ENCODE measurements at regions not wholly inside any gene's neighbourhood (a gene's known extent, or its start where the extent isn't known, plus 50 kb on each side); places are given as distances from the start of the nearest gene placed in this dataset.

- H4K20me1 ChIP-seq (ENCODE audit: insufficient read depth, poor library complexity, severe bottlenecking): no peaks in the 10 kb centered on the region
- H3K27me3 ChIP-seq: peaks cover 6% of the 10 kb centered on the region
- no peak overlapping the region for H3K4me3 ChIP-seq
- no peak for TF ChIP-seq CTCF (IDR thresholded peaks at IDR 0.05; ENCODE audit: poor library complexity)
- TF ChIP-seq EZH2phosphoT487 (IDR thresholded peaks at IDR 0.05; ENCODE audit: low read depth, severe bottlenecking, unreplicated experiment): no peak
- no peak for TF ChIP-seq EZH2 (IDR thresholded peaks at IDR 0.05; ENCODE audit: borderline replicate concordance)
- H2AFZ ChIP-seq: no peak overlapping the region
- no peaks in the 10 kb centered on the region for H3K9me3 ChIP-seq (ENCODE audit: low read depth)
- no peaks in the 10 kb centered on the region for H3K9me2 ChIP-seq (replicated peaks; ENCODE audit: insufficient read depth)
- 86% methylated on average over 2 of the region's 2 CpGs for WGBS (ENCODE audit: low lambda C conversion rate, missing lambda C conversion rate)
- no peaks in the 10 kb centered on the region for H3K79me2 ChIP-seq
- H3K27ac ChIP-seq: no peak overlapping the region
- peaks cover 7% of the 10 kb centered on the region for H3K4me1 ChIP-seq (ENCODE audit: insufficient read depth)
- H3K4me2 ChIP-seq: no peak overlapping the region
- no peaks in the 10 kb centered on the region for H3K36me3 ChIP-seq (replicated peaks; ENCODE audit: insufficient read depth, low read depth)
- DNase-seq (ENCODE audit: low spot score): no peak
Observed at GRCh38 chr17:14446825-14447224, 145.9 kb downstream of the HS3ST3B1 start.

- no peak overlapping the region for H2AFZ ChIP-seq
- no peaks in the 10 kb centered on the region for H3K79me2 ChIP-seq
- H3K4me2 ChIP-seq: no peak overlapping the region
- H3K9me2 ChIP-seq (replicated peaks; ENCODE audit: insufficient read depth): no peaks in the 10 kb centered on the region
- DNase-seq (ENCODE audit: low spot score): no peak
- no peaks in the 10 kb centered on the region for H4K20me1 ChIP-seq (ENCODE audit: insufficient read depth, poor library complexity, severe bottlenecking)
- H3K4me3 ChIP-seq: no peak overlapping the region
- H3K27me3 ChIP-seq: no peaks in the 10 kb centered on the region
- peaks cover 4% of the 10 kb centered on the region for H3K4me1 ChIP-seq (ENCODE audit: insufficient read depth)
- WGBS (ENCODE audit: low lambda C conversion rate, missing lambda C conversion rate): 100% methylated on average over 3 of the region's 3 CpGs
- TF ChIP-seq CTCF (IDR thresholded peaks at IDR 0.05; ENCODE audit: poor library complexity): no peak
- no peak overlapping the region for H3K27ac ChIP-seq
- H3K36me3 ChIP-seq (replicated peaks; ENCODE audit: insufficient read depth, low read depth): no peaks in the 10 kb centered on the region
- H3K9me3 ChIP-seq (ENCODE audit: low read depth): no peaks in the 10 kb centered on the region
Observed at GRCh38 chr17:14444915-14445314, 144.0 kb downstream of the HS3ST3B1 start.

DNA sequence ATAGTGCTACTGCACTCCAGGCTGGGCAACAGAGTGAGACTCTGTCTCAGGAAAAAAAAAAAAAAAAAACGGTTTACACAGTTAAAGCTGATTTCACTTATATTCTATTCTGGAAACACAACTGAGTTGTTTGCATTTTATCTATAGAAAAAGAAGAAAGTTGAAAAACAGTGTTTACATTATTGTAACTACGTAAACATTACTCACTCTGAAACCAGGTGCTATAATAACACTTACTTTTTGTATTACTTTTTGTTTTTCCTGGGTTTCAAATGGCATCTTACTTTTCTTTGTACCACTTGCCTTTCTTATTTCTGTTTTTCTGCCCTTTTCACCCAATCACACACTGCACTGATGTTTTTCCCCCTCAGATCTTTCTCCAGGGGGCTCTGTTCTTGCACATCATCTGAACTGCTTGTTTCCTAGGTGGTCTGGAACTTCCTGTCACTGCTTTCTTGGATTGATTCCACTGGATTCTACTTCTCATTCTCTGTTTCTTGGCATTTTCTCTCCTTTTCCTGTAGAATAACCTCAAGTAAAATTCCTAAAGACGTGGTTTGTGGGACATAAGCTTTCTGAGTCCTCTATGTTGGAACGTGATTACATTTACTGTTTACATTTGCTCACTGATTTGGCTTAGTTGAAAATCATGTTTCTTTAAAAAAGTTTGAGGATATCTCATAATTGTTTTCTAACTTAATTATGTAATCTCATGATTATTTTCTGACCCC is 142.1 kb downstream of the HS3ST3B1 start:
- Histone ChIP-seq H3K27ac (no peak overlapping the region), H3K36me3 (replicated peaks; ENCODE audit: insufficient read depth, low read depth) (no peaks in the 10 kb centered on the region), H3K4me3 (no peak overlapping the region), H2AFZ (no peak overlapping the region), H3K4me2 (no peak overlapping the region), H3K9me2 (replicated peaks; ENCODE audit: insufficient read depth) (no peaks in the 10 kb centered on the region), H3K79me2 (no peaks in the 10 kb centered on the region), H4K20me1 (ENCODE audit: insufficient read depth, poor library complexity, severe bottlenecking) (no peaks in the 10 kb centered on the region), H3K9me3 (ENCODE audit: low read depth) (no peaks in the 10 kb centered on the region), H3K27me3 (no peaks in the 10 kb centered on the region), H3K4me1 (ENCODE audit: insufficient read depth) (no peaks in the 10 kb centered on the region)
- DNase-seq (ENCODE audit: low spot score): no peak
- WGBS (ENCODE audit: low lambda C conversion rate, missing lambda C conversion rate): 49% methylated on average over 4 of the region's 4 CpGs
- no peak for TF ChIP-seq EZH2phosphoT487 (IDR thresholded peaks at IDR 0.05; ENCODE audit: low read depth, severe bottlenecking, unreplicated experiment)
- TF ChIP-seq CTCF (IDR thresholded peaks at IDR 0.05; ENCODE audit: poor library complexity): no peak
- no peak for TF ChIP-seq EZH2 (IDR thresholded peaks at IDR 0.05; ENCODE audit: borderline replicate concordance)

All from hepatocyte (in vitro differentiated cells).